Fibroblast of skin of back (primary cell): ENCODE measurements at regions not wholly inside any gene's neighbourhood (a gene's known extent, or its start where the extent isn't known, plus 50 kb on each side); places are given as distances from the start of the nearest gene placed in this dataset.

Experiments
- DNase-seq: peaks from one replicate; pipeline ENCODE4 v3.0.0-alpha.2; 2013

- no peak for DNase-seq
These were observed 74.5 kb upstream of the APC start for GRCh38 chr5:112663146-112663545.

GRCh38 chr5:112668016-112668415 is 69.7 kb upstream of the APC start:
- no peak for DNase-seq

- DNase-seq = no peak
These were observed 68.8 kb upstream of the APC start for GRCh38 chr5:112668911-112669310.

- no peak for DNase-seq
These were observed 68.2 kb upstream of the APC start for GRCh38 chr5:112669328-112669963.

GRCh38 chr5:112671687-112672086 is 66.0 kb upstream of the APC start:
- DNase-seq = no peak

DNA sequence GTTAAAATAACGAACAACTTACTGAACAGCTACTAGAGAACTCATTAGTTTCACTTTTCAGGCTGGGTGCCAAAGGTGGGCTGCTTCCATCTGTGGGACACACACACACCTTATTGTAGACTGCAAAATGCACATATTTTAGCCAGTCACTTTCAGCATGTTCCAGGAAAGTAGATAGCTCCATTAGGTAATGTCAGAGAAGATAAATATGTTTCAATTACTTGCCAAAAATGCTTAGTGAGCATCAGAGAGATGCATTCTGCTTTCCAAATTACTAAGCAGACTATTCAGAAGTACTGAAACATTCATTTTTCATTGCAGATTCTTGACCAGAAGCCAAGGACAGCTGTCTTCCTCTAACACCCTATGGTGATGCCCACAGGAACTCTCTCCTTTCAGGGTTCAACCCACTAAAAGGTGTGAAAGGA is 56.2 kb upstream of the APC start:
- no peak for DNase-seq

GRCh38 chr5:112682621-112683061 is 55.0 kb upstream of the APC start:
- DNase-seq = peak; percentile 46

- no peak for DNase-seq
These were observed 53.6 kb upstream of the APC start for GRCh38 chr5:112684121-112684520.

DNA sequence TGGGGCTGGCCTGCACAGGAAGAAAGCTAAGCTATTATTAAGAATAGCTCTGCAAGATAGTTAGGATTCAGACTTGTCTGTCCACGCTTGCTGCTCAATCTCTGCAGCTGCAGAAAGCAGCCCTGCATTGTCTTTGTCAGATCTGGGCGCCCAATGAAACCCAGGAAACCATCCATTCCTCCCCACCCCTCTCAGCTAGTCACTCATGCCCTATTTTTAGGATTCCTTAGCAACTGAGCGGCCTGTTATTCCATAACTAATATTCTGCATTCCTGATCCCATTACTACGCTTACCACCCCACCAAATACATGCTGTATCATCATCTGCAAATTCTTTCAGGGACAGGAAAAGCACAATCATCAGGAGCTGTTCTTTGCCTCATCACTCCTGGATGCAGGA is 52.9 kb upstream of the APC start:
- peak; percentile 95 for DNase-seq

DNA sequence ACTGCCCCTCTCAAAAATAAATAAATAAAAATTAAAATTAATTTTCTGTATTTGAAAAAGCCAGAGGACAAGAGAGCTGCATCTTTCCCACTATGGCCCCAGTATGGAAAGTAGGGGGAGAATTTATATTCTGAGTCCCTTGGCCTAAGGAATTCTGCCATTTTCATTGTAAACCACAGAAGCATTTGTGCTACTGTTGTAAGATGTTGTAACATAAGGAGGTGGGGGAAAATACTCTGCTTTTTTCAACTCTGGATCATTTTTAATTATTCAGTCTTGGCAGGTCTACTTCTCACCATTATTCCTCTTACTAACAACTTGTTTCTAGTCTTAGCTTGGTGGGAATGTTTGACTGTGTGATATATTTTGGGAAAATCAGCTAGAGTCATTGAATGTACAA is 52.3 kb upstream of the APC start:
- no peak for DNase-seq

- peak; percentile 71 for DNase-seq
These were observed 51.8 kb upstream of the APC start for GRCh38 chr5:112685931-112686330.

- DNase-seq = no peak
These were observed 51.0 kb upstream of the APC start for GRCh38 chr5:112686675-112687074.

DNA sequence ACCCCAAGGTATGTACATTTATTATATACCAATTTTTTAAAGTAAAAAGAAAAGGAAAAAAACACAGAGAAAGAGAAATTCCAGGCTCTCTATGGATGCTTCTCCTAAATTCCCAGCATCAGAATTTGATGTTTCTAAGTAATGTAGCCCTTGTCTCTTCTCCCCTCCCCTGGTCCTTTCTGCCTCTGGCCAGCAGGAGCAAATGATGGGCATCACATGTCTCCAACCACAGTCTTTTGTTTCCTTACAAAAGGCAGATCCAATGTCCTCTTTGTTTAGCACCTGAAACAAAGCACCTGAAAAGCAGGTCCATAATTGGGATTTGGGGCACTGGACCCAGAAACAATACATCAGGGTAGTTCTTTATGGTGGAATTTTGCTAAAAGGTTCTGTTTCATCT is 50.4 kb upstream of the APC start:
- no peak for DNase-seq
